ENCODE measurements at regions not wholly inside any gene's neighbourhood (a gene's known extent, or its start where the extent isn't known, plus 50 kb on each side); places are given as distances from the start of the nearest gene placed in this dataset.
"Not testable (repeated sequence)": the region's sequence is repeated elsewhere in the genome, so short reads cannot be mapped to it uniquely, and the experiment has no call there.

GRCh38 chr15:69686626-69687025, 234.0 kb downstream of the RPLP1 start:
- no peak for DNase-seq

GRCh38 chr15:69689133-69689532, 236.5 kb downstream of the RPLP1 start:
- DNase-seq, result no peak

- no peak for DNase-seq
Observed at GRCh38 chr15:69691307-69692015, 238.8 kb downstream of the RPLP1 start.

GRCh38 chr15:69692342-69692741, 239.7 kb downstream of the RPLP1 start:
- no peak for DNase-seq

- no peak for DNase-seq
Observed at GRCh38 chr15:69693059-69693458, 240.4 kb downstream of the RPLP1 start.

GRCh38 chr15:69696946-69697345, 244.3 kb downstream of the RPLP1 start:
- no peak for DNase-seq

GRCh38 chr15:69697916-69698315, 245.3 kb downstream of the RPLP1 start:
- DNase-seq, result no peak

GRCh38 chr15:69699096-69699495, 246.5 kb downstream of the RPLP1 start:
- no peak for DNase-seq

- DNase-seq, result no peak
Observed at GRCh38 chr15:69700380-69700779, 247.8 kb downstream of the RPLP1 start.

- no peak for DNase-seq
Observed at GRCh38 chr15:69701198-69701597, 248.6 kb downstream of the RPLP1 start.

- no peak for DNase-seq
Observed at GRCh38 chr15:69703532-69704187, 251.0 kb downstream of the RPLP1 start.

GRCh38 chr15:69704229-69704628, 251.6 kb downstream of the RPLP1 start:
- DNase-seq, result no peak

- DNase-seq, result no peak
Observed at GRCh38 chr15:69704700-69705099, 252.1 kb downstream of the RPLP1 start.

GRCh38 chr15:69706353-69707097, 253.9 kb downstream of the RPLP1 start:
- DNase-seq, result no peak

GRCh38 chr15:69707241-69707640, 254.6 kb downstream of the RPLP1 start:
- DNase-seq, result not testable (repeated sequence)

GRCh38 chr15:69708436-69709122, 256.0 kb downstream of the RPLP1 start:
- DNase-seq, result not testable (repeated sequence)

GRCh38 chr15:69712991-69713390, 260.4 kb downstream of the RPLP1 start:
- DNase-seq, result no peak

GRCh38 chr15:69713726-69714559, 261.3 kb downstream of the RPLP1 start:
- peak in 2 of 4 experiments; percentile 40 to 54 for DNase-seq

- no peak for DNase-seq
Observed at GRCh38 chr15:69715210-69715609, 262.6 kb downstream of the RPLP1 start.

GRCh38 chr15:69718436-69718835, 265.8 kb downstream of the RPLP1 start:
- no peak for DNase-seq

GRCh38 chr15:69718916-69719315, 266.3 kb downstream of the RPLP1 start:
- no peak for DNase-seq

GRCh38 chr15:69719527-69720240, 267.1 kb downstream of the RPLP1 start:
- peak in 2 of 4 experiments; percentile 23 to 30 for DNase-seq
